DND-41 (cell line): ENCODE measurements at regions not wholly inside any gene's neighbourhood (a gene's known extent, or its start where the extent isn't known, plus 50 kb on each side); places are given as distances from the start of the nearest gene placed in this dataset.

Experiments used
- CTCF ChIP-seq: IDR thresholded peaks from 2 replicates; pipeline ENCODE4 v1.5.1; 2012; ENCODE audit warnings: borderline replicate concordance, low read length, moderate library complexity, mild to moderate bottlenecking; ENCODE audit not compliant: poor library complexity, severe bottlenecking; ENCODE audit errors: extremely low read depth
- EZH2 ChIP-seq: IDR thresholded peaks from 3 replicates; pipeline ENCODE4 v1.6.1; 2012; ENCODE audit warnings: borderline replicate concordance, low read depth, mild to moderate bottlenecking, moderate library complexity, low read length, inconsistent platforms; ENCODE audit not compliant: severe bottlenecking

DNA sequence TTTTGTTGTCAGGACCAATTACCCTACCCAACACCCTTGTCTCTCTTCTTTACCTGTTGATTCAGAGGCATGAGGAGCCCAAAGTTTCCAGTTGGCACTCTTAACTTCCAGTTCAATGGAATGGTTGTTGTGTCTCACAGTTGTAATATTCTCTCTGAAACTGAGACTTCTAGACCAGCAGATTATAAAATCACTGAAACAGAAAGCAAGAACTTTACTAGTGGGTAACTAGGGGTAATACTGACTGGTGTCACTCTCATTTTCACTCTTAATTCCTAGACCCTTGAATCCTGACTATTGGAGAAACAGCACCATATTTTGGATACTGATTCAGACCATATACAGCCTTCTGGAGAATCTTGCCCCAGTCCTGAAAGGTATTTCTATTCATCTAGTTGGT, 140.2 kb upstream of the MMS22L start:
- no peak for TF ChIP-seq EZH2
- TF ChIP-seq CTCF = no peak
